Tibial artery (tissue), 4 donors: ENCODE measurements at regions not wholly inside any gene's neighbourhood (a gene's known extent, or its start where the extent isn't known, plus 50 kb on each side); places are given as distances from the start of the nearest gene placed in this dataset.
"Not testable (repeated sequence)": the region's sequence is repeated elsewhere in the genome, so short reads cannot be mapped to it uniquely, and the experiment has no call there.

Experiments
- DNase-seq, 2 donors: peaks; one replicate each; pipeline ENCODE4 v3.0.0-alpha.2; 2019
- H3K27ac ChIP-seq, 2 donors: fragments of 200-600 bp; sonication (generic) in 1 of 2; 1 replicate in 1 of 2; 2 replicates in 1 of 2; pipeline ENCODE4 v1.5.1; 2018 to 2019; ENCODE audit warnings: mild to moderate bottlenecking in 1 of 2
- H3K27me3 ChIP-seq, 2 donors: fragments of 200-600 bp; sonication (generic) in 1 of 2; one replicate each; pipeline versions ENCODE4 v1.5.1 to v1.6.0; 2016 to 2019
- H3K36me3 ChIP-seq, 3 donors: fragments of 200-600 bp; sonication (generic) in 2 of 3; one replicate each; pipeline ENCODE4 v1.5.1; 2016 to 2019; ENCODE audit warnings: mild to moderate bottlenecking in 2 of 3
- H3K4me1 ChIP-seq, 4 donors: fragments of 200-600 bp; sonication (generic) in 2 of 4; 1 replicate in 3 of 4; 2 replicates in 1 of 4; pipeline ENCODE4 v1.5.1; 2016 to 2019
- H3K4me3 ChIP-seq, 2 donors: fragments of 200-600 bp; sonication (generic) in 1 of 2; 1 replicate in 1 of 2; 2 replicates in 1 of 2; pipeline ENCODE4 v1.5.1; 2018 to 2019; ENCODE audit warnings: mild to moderate bottlenecking in 2 of 2
- H3K9me3 ChIP-seq, 3 donors: fragments of 200-600 bp; sonication (generic) in 1 of 3; one replicate each; pipeline ENCODE4 v1.5.1; 2016 to 2019
- intact Hi-C: fragments of 100-400 bp; cut with DNase I; formaldehyde crosslinking; loops from one replicate; pipeline ENCODE4 v1.15.0; 2023; ENCODE audit warnings: low total_unique reads
- TF ChIP-seq, protein P1 (sequence below), 2 experiments: fragments of 200-600 bp in 1 of 2; fragments of 450-650 bp in 1 of 2; IDR thresholded peaks; one replicate each; pipeline ENCODE4 v1.5.1; 2017 to 2019; ENCODE audit warnings: antibody characterized with exemption in 2 of 2, mild to moderate bottlenecking in 1 of 2, moderate library complexity in 1 of 2

GRCh38 chr4:81723927-81724587 is 252.3 kb upstream of the RASGEF1B start:
- Histone ChIP-seq H3K4me3 (no peak overlapping the region), H3K36me3 (no peaks in the 10 kb centered on the region), H3K27ac (no peak overlapping the region), H3K4me1 (peaks cover 0 to 3% (median 0%) of the 10 kb centered on the region in 4 donors), H3K27me3 (no peaks in the 10 kb centered on the region), H3K9me3 (no peaks in the 10 kb centered on the region)
- TF ChIP-seq, protein P1, sequence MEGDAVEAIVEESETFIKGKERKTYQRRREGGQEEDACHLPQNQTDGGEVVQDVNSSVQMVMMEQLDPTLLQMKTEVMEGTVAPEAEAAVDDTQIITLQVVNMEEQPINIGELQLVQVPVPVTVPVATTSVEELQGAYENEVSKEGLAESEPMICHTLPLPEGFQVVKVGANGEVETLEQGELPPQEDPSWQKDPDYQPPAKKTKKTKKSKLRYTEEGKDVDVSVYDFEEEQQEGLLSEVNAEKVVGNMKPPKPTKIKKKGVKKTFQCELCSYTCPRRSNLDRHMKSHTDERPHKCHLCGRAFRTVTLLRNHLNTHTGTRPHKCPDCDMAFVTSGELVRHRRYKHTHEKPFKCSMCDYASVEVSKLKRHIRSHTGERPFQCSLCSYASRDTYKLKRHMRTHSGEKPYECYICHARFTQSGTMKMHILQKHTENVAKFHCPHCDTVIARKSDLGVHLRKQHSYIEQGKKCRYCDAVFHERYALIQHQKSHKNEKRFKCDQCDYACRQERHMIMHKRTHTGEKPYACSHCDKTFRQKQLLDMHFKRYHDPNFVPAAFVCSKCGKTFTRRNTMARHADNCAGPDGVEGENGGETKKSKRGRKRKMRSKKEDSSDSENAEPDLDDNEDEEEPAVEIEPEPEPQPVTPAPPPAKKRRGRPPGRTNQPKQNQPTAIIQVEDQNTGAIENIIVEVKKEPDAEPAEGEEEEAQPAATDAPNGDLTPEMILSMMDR (IDR thresholded peaks at IDR 0.05), result no peak
- peak in 1 of 2 donors; percentile 43 for DNase-seq
- intact Hi-C loops, result no loop called here

GRCh38 chr4:81723019-81723884 is 251.5 kb upstream of the RASGEF1B start:
- Histone ChIP-seq H3K4me3 (no peak overlapping the region), H3K9me3 (no peaks in the 10 kb centered on the region), H3K4me1 (peaks cover 0 to 3% (median 0%) of the 10 kb centered on the region in 4 donors), H3K27ac (no peak overlapping the region), H3K27me3 (no peaks in the 10 kb centered on the region), H3K36me3 (no peaks in the 10 kb centered on the region)
- TF ChIP-seq, protein P1 (IDR thresholded peaks at IDR 0.05), result no peak
- no peak for DNase-seq
- intact Hi-C loops, result no loop called here

GRCh38 chr4:81722290-81722851 is 250.7 kb upstream of the RASGEF1B start:
- intact Hi-C loops, result no loop called here
- no peak overlapping the region for H3K4me3 ChIP-seq
- no peaks in the 10 kb centered on the region for H3K36me3 ChIP-seq
- H3K9me3 ChIP-seq, result no peaks in the 10 kb centered on the region
- no peak for DNase-seq
- TF ChIP-seq, protein P1 (IDR thresholded peaks at IDR 0.05), result no peak
- H3K27me3 ChIP-seq, result no peaks in the 10 kb centered on the region
- no peak overlapping the region for H3K27ac ChIP-seq
- H3K4me1 ChIP-seq, result peaks cover 0 to 3% (median 0%) of the 10 kb centered on the region in 4 donors

DNA sequence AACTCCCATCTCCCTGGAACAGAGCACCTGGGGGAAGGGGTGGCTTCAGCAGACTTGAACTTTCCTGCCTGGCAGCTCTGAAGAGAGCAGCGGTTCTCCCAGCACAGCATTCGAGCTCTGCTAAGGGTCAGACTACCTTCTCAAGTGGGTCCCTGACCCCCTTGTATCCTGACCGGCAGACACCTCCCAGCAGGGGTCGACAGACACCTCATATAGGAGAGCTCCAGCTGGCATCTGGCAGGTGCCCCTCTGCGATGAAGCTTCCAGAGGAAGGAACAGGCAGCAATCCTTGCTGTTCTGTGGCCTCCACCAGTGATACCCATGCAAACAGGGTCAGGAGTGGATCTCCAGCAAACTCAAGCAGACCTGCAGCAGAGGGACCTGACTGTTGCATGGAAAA is 244.1 kb upstream of the RASGEF1B start:
- no peak for DNase-seq
- H3K9me3 ChIP-seq, result no peaks in the 10 kb centered on the region
- H3K4me3 ChIP-seq, result no peak overlapping the region
- no peaks in the 10 kb centered on the region for H3K4me1 ChIP-seq
- no peaks in the 10 kb centered on the region for H3K36me3 ChIP-seq
- H3K27me3 ChIP-seq, result no peaks in the 10 kb centered on the region
- intact Hi-C loops, result no loop called here
- H3K27ac ChIP-seq, result no peak overlapping the region
- TF ChIP-seq, protein P1 (IDR thresholded peaks at IDR 0.05), result no peak

- DNase-seq, intact Hi-C loops, H3K4me3 ChIP-seq, H3K9me3 ChIP-seq, H3K27ac ChIP-seq, H3K36me3 ChIP-seq, H3K4me1 ChIP-seq, H3K27me3 ChIP-seq: not testable (repeated sequence)
These were observed 243.7 kb upstream of the RASGEF1B start for GRCh38 chr4:81715357-81715756.

- TF ChIP-seq, protein P1 (IDR thresholded peaks at IDR 0.05), result no peak
- no peaks in the 10 kb centered on the region for H3K36me3 ChIP-seq
- intact Hi-C loops, result no loop called here
- H3K4me1 ChIP-seq, result no peaks in the 10 kb centered on the region
- H3K27ac ChIP-seq, result no peak overlapping the region
- H3K4me3 ChIP-seq, result no peak overlapping the region
- H3K9me3 ChIP-seq, result no peaks in the 10 kb centered on the region
- no peak for DNase-seq
- H3K27me3 ChIP-seq, result no peaks in the 10 kb centered on the region
These were observed 242.6 kb upstream of the RASGEF1B start for GRCh38 chr4:81714291-81714690.
